IMR-90 (cell line): ENCODE measurements at regions not wholly inside any gene's neighbourhood (a gene's known extent, or its start where the extent isn't known, plus 50 kb on each side); places are given as distances from the start of the nearest gene placed in this dataset.
"Not testable (repeated sequence)": the region's sequence is repeated elsewhere in the genome, so short reads cannot be mapped to it uniquely, and the experiment has no call there.

Source experiments
- ATAC-seq: fragments of 200-7000 bp; cut with Tn5 transposase; 2 replicates; pipeline ENCODE4 v1.9.1; 2020; ENCODE audit warnings: low read depth, mild to moderate bottlenecking, moderate library complexity
- BruUV-seq: library from RNA; stranded (reverse); fragments of 400-500 nt; replicated peaks from 2 replicates; lab custom pipeline; 2021; lab: Mats Ljungman, UMichigan
- CTCF ChIA-PET: fragments of 300-600 bp; formaldehyde crosslinking; extraction: SDS; loops from one replicate; lab custom pipeline; 2021; ENCODE audit warnings: antibody characterized with exemption; lab: Yijun Ruan, JAX
- POLR2A ChIA-PET: fragments of 300-600 bp; sonication (Branson Sonifier 250); formaldehyde crosslinking; loops from one replicate; lab custom pipeline; 2022; ENCODE audit warnings: antibody characterized with exemption; ENCODE audit not compliant: unreplicated experiment; lab: Charles Lee
- DNase-seq: peaks from one replicate; pipeline ENCODE4 v3.0.0; 2013
- H2AFZ ChIP-seq: replicated peaks from 2 replicates; pipeline ENCODE3; 2013; ENCODE audit warnings: low read length, mild to moderate bottlenecking; ENCODE audit not compliant: poor library complexity
- H2AK5ac ChIP-seq: 2 replicates; pipeline ENCODE4 v1.6.1; 2013; ENCODE audit warnings: low read depth, low read length, inconsistent platforms
- H2AK9ac ChIP-seq: replicated peaks from 2 replicates; pipeline ENCODE3; 2013; ENCODE audit warnings: mild to moderate bottlenecking, low read depth, low read length, moderate library complexity; ENCODE audit not compliant: poor library complexity
- H2BK120ac ChIP-seq: 2 replicates; pipeline ENCODE4 v1.6.1; 2013; ENCODE audit warnings: low read depth, low read length, inconsistent platforms
- H2BK15ac ChIP-seq: 3 replicates; pipeline ENCODE4 v1.6.1; 2013; ENCODE audit warnings: low read depth, low read length, inconsistent platforms
- H2BK20ac ChIP-seq: 2 replicates; pipeline ENCODE4 v1.6.1; 2013; ENCODE audit warnings: low read depth, mild to moderate bottlenecking, inconsistent platforms, low read length, moderate library complexity
- H2BK5ac ChIP-seq: 2 replicates; pipeline ENCODE4 v1.6.1; 2013; ENCODE audit warnings: mild to moderate bottlenecking, low read depth, low read length, inconsistent platforms; ENCODE audit not compliant: poor library complexity, severe bottlenecking
- H3K14ac ChIP-seq: replicated peaks from 2 replicates; pipeline ENCODE4 v1.6.1; 2013; ENCODE audit warnings: low read depth, low read length, inconsistent platforms
- H3K18ac ChIP-seq: 2 replicates; pipeline ENCODE4 v1.6.1; 2013; ENCODE audit warnings: low read depth, low read length, control low read depth
- H3K23ac ChIP-seq: 2 replicates; pipeline ENCODE4 v1.6.1; 2013; ENCODE audit warnings: low read depth, low read length, inconsistent platforms
- H3K27ac ChIP-seq: 2 replicates; pipeline ENCODE4 v1.5.1; 2013; ENCODE audit warnings: mild to moderate bottlenecking, control low read depth, low read length; ENCODE audit not compliant: insufficient read depth
- H3K27me3 ChIP-seq: 2 replicates; pipeline ENCODE4 v1.6.1; 2013; ENCODE audit warnings: low read length; ENCODE audit not compliant: control insufficient read depth, insufficient read depth
- H3K36me3 ChIP-seq: 2 replicates; pipeline ENCODE4 v1.6.1; 2013; ENCODE audit warnings: low read length, mixed read lengths; ENCODE audit not compliant: control insufficient read depth, insufficient read depth
- H3K4ac ChIP-seq: 2 replicates; pipeline ENCODE4 v1.6.1; 2013; ENCODE audit warnings: low read depth, low read length, inconsistent platforms
- H3K4me1 ChIP-seq: 2 replicates; pipeline ENCODE4 v1.6.1; 2013; ENCODE audit warnings: low read length, mixed read lengths; ENCODE audit not compliant: control insufficient read depth, insufficient read depth
- H3K4me2 ChIP-seq: 2 replicates; pipeline ENCODE4 v1.6.1; 2013; ENCODE audit warnings: low read depth, mild to moderate bottlenecking, control low read depth, low read length, moderate library complexity
- H3K4me3 ChIP-seq: 2 replicates; pipeline ENCODE4 v1.5.1; 2013; ENCODE audit warnings: low read depth, mild to moderate bottlenecking, control low read depth, low read length, moderate library complexity; ENCODE audit not compliant: insufficient read depth
- H3K56ac ChIP-seq: 2 replicates; pipeline ENCODE4 v1.6.1; 2013; ENCODE audit warnings: low read length, inconsistent platforms; ENCODE audit not compliant: insufficient read depth; ENCODE audit errors: extremely low read depth
- H3K79me1 ChIP-seq, 2 experiments: 2 replicates each; pipeline ENCODE4 v1.6.1; 2013; ENCODE audit warnings: low read length in 2 of 2, inconsistent platforms in 1 of 2, low read depth in 1 of 2
- H3K9ac ChIP-seq: 2 replicates; pipeline ENCODE4 v1.6.1; 2013; ENCODE audit warnings: low read depth, low read length, control low read depth
- H3K9me1 ChIP-seq: 2 replicates; pipeline ENCODE4 v1.6.1; 2013; ENCODE audit warnings: low read length, inconsistent platforms; ENCODE audit not compliant: insufficient read depth
- H3K9me3 ChIP-seq: 2 replicates; pipeline ENCODE4 v1.6.1; 2013; ENCODE audit warnings: low read length; ENCODE audit not compliant: control insufficient read depth, insufficient read depth
- H4K20me1 ChIP-seq: 2 replicates; pipeline ENCODE4 v1.6.1; 2013; ENCODE audit warnings: low read length, inconsistent platforms; ENCODE audit not compliant: insufficient read depth
- H4K5ac ChIP-seq: 2 replicates; pipeline ENCODE4 v1.6.1; 2013; ENCODE audit warnings: mild to moderate bottlenecking, low read depth, low read length, control low read depth
- H4K8ac ChIP-seq, 2 experiments: 2 replicates each; pipeline ENCODE4 v1.6.1; 2013; ENCODE audit warnings: low read depth in 2 of 2, low read length in 2 of 2, control low read depth in 1 of 2, inconsistent platforms in 1 of 2
- H4K91ac ChIP-seq: 2 replicates; pipeline ENCODE4 v1.6.1; 2013; ENCODE audit warnings: low read depth, low read length, inconsistent platforms; ENCODE audit not compliant: insufficient read depth
- WGBS, 2 experiments: methylation state at CpG; one replicate each; pipeline versions ENCODE4 v1.1.5 to v1.1.7; 2013; ENCODE audit warnings: missing lambda C conversion rate in 2 of 2; ENCODE audit not compliant: insufficient read length in 1 of 2; ENCODE audit errors: extremely low coverage in 2 of 2; 5-methylcytosine and 5-hydroxymethylcytosine counted together
- dilution Hi-C: fragments of 300-500 bp; cut with HindIII; formaldehyde crosslinking; loops from one replicate; pipeline ENCODE4 v1.14.3; 2018; ENCODE audit warnings: low sequenced_read_pairs; ENCODE audit not compliant: unreplicated experiment
- in situ Hi-C: fragments of 300-500 bp; cut with MboI; formaldehyde crosslinking; loops from 3 replicates; pipeline ENCODE4 v1.14.3; 2019; ENCODE audit warnings: low sequenced_read_pairs, inconsistent platforms, mixed read lengths
- intact Hi-C: fragments of 100-400 bp; cut with micrococcal nuclease; formaldehyde crosslinking; loops from 2 replicates; pipeline ENCODE4 v1.10.0; 2022

GRCh38 chr4:3588517-3589194 is 56.4 kb upstream of the LRPAP1 start:
- H3K9me3 ChIP-seq, ATAC-seq, dilution Hi-C loops, H4K20me1 ChIP-seq, H3K4ac ChIP-seq, H3K18ac ChIP-seq, H3K4me3 ChIP-seq, H4K91ac ChIP-seq, H3K79me1 ChIP-seq, H3K9me1 ChIP-seq, H2BK5ac ChIP-seq, CTCF ChIA-PET, in situ Hi-C loops, DNase-seq, H3K4me2 ChIP-seq, H2AK9ac ChIP-seq, BruUV-seq, H3K14ac ChIP-seq, H3K27me3 ChIP-seq, H2AFZ ChIP-seq, H2BK20ac ChIP-seq, H3K4me1 ChIP-seq, H3K23ac ChIP-seq, H4K5ac ChIP-seq, intact Hi-C loops, POLR2A ChIA-PET, H3K56ac ChIP-seq, H2BK120ac ChIP-seq, H3K36me3 ChIP-seq, H4K8ac ChIP-seq, H2BK15ac ChIP-seq, H3K9ac ChIP-seq, H2AK5ac ChIP-seq, H3K27ac ChIP-seq: not testable (repeated sequence)
- WGBS, 2 experiments = no CpG with 5 or more reads among the region's 10 CpGs

- H4K91ac ChIP-seq, CTCF ChIA-PET, intact Hi-C loops, H4K8ac ChIP-seq, H3K56ac ChIP-seq, H4K20me1 ChIP-seq, H3K9me1 ChIP-seq, DNase-seq, H2AK9ac ChIP-seq, H3K4me3 ChIP-seq, H2BK5ac ChIP-seq, dilution Hi-C loops, ATAC-seq, H2BK20ac ChIP-seq, H3K79me1 ChIP-seq, H3K14ac ChIP-seq, H3K27ac ChIP-seq, POLR2A ChIA-PET, H2AK5ac ChIP-seq, H3K9me3 ChIP-seq, H2BK120ac ChIP-seq, H3K36me3 ChIP-seq, H2AFZ ChIP-seq, BruUV-seq, in situ Hi-C loops, H3K4me2 ChIP-seq, H3K4me1 ChIP-seq, H4K5ac ChIP-seq, H2BK15ac ChIP-seq, H3K18ac ChIP-seq, H3K9ac ChIP-seq, H3K4ac ChIP-seq, H3K23ac ChIP-seq, H3K27me3 ChIP-seq: not testable (repeated sequence)
- WGBS, 2 experiments = 38% methylated on average over 3 of the region's 10 CpGs; no CpG with 5 or more reads in 1 of the 2 experiments
These were observed 54.4 kb upstream of the LRPAP1 start for GRCh38 chr4:3586596-3586995.
